ENCODE measurements at regions not wholly inside any gene's neighbourhood (a gene's known extent, or its start where the extent isn't known, plus 50 kb on each side); places are given as distances from the start of the nearest gene placed in this dataset.
"Not testable (repeated sequence)": the region's sequence is repeated elsewhere in the genome, so short reads cannot be mapped to it uniquely, and the experiment has no call there.

- H3K4me3 ChIP-seq = no peak overlapping the region
- no peak for TF ChIP-seq CTCF (IDR thresholded peaks at IDR 0.05)
- DNase-seq (ENCODE audit: low spot score) = no peak
- H3K27ac ChIP-seq = no peak overlapping the region
Observed at GRCh38 chr5:104345222-104346016, 782.8 kb upstream of the NUDT12 start.

GRCh38 chr5:104344809-104345208 lies 782.2 kb upstream of the NUDT12 start:
- TF ChIP-seq CTCF (IDR thresholded peaks at IDR 0.05) = no peak
- Histone ChIP-seq H3K27ac (no peak overlapping the region), H3K4me3 (no peak overlapping the region)
- no peak for DNase-seq (ENCODE audit: low spot score)

- DNase-seq (ENCODE audit: low spot score) = no peak
- TF ChIP-seq CTCF (IDR thresholded peaks at IDR 0.05) = no peak
- H3K4me3 ChIP-seq = no peak overlapping the region
- H3K27ac ChIP-seq = no peak overlapping the region
Observed at GRCh38 chr5:104327801-104328200, 765.2 kb upstream of the NUDT12 start.

- H3K27ac ChIP-seq = no peak overlapping the region
- DNase-seq (ENCODE audit: low spot score) = no peak
- TF ChIP-seq CTCF (IDR thresholded peaks at IDR 0.05) = no peak
- no peak overlapping the region for H3K4me3 ChIP-seq
Observed at GRCh38 chr5:104326966-104327365, 764.4 kb upstream of the NUDT12 start.

GRCh38 chr5:104325356-104325755 lies 762.8 kb upstream of the NUDT12 start:
- TF ChIP-seq CTCF (IDR thresholded peaks at IDR 0.05) = no peak
- Histone ChIP-seq H3K4me3 (no peak overlapping the region), H3K27ac (no peak overlapping the region)
- no peak for DNase-seq (ENCODE audit: low spot score)

- H3K27ac ChIP-seq; H3K4me3 ChIP-seq; DNase-seq (ENCODE audit: low spot score): not testable (repeated sequence)
Observed at GRCh38 chr5:104316676-104317075, 754.1 kb upstream of the NUDT12 start.

- TF ChIP-seq CTCF (IDR thresholded peaks at IDR 0.05) = no peak
- no peak for DNase-seq (ENCODE audit: low spot score)
- no peak overlapping the region for H3K27ac ChIP-seq
- H3K4me3 ChIP-seq = no peak overlapping the region
Observed at GRCh38 chr5:104312481-104312880, 749.9 kb upstream of the NUDT12 start.
